Retinal pigment epithelial cell (primary cell): ENCODE measurements at regions not wholly inside any gene's neighbourhood (a gene's known extent, or its start where the extent isn't known, plus 50 kb on each side); places are given as distances from the start of the nearest gene placed in this dataset.

ENCODE experiments used
- DNase-seq: peaks from one replicate; pipeline ENCODE4 v3.0.0-alpha.2; 2010; ENCODE audit warnings: low read depth
- H3K4me3 ChIP-seq: 2 replicates; pipeline ENCODE4 v1.5.1; 2011; ENCODE audit warnings: mild to moderate bottlenecking, low read length, control low read depth, moderate library complexity
- TF ChIP-seq, protein P1 (sequence below): conservative IDR thresholded peaks from 2 replicates; pipeline ENCODE4 v1.5.1; 2011; ENCODE audit warnings: low read depth, low read length, control low read depth, inconsistent platforms

- no peak for DNase-seq
Measured at GRCh38 chr10:108254089-108254488, 1089.6 kb upstream of the SORCS1 start.

GRCh38 chr10:108252771-108253170 lies 1088.3 kb upstream of the SORCS1 start:
- TF ChIP-seq, protein P1, sequence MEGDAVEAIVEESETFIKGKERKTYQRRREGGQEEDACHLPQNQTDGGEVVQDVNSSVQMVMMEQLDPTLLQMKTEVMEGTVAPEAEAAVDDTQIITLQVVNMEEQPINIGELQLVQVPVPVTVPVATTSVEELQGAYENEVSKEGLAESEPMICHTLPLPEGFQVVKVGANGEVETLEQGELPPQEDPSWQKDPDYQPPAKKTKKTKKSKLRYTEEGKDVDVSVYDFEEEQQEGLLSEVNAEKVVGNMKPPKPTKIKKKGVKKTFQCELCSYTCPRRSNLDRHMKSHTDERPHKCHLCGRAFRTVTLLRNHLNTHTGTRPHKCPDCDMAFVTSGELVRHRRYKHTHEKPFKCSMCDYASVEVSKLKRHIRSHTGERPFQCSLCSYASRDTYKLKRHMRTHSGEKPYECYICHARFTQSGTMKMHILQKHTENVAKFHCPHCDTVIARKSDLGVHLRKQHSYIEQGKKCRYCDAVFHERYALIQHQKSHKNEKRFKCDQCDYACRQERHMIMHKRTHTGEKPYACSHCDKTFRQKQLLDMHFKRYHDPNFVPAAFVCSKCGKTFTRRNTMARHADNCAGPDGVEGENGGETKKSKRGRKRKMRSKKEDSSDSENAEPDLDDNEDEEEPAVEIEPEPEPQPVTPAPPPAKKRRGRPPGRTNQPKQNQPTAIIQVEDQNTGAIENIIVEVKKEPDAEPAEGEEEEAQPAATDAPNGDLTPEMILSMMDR = no peak
- H3K4me3 ChIP-seq = no peak overlapping the region
- no peak for DNase-seq

More at GRCh38 chr10:108254089-108254488, 1089.6 kb upstream of the SORCS1 start:
- no peak overlapping the region for H3K4me3 ChIP-seq
- TF ChIP-seq, protein P1 = no peak

- TF ChIP-seq, protein P1 = no peak
- no peak for DNase-seq
- no peak overlapping the region for H3K4me3 ChIP-seq
Measured at GRCh38 chr10:108250936-108251620, 1086.6 kb upstream of the SORCS1 start.

GRCh38 chr10:108249940-108250339 lies 1085.4 kb upstream of the SORCS1 start:
- H3K4me3 ChIP-seq = no peak overlapping the region
- TF ChIP-seq, protein P1 = peak; percentile 19
- no peak for DNase-seq

GRCh38 chr10:108244443-108245228 lies 1080.1 kb upstream of the SORCS1 start:
- no peak overlapping the region for H3K4me3 ChIP-seq
- TF ChIP-seq, protein P1 = no peak
- DNase-seq = no peak

DNA sequence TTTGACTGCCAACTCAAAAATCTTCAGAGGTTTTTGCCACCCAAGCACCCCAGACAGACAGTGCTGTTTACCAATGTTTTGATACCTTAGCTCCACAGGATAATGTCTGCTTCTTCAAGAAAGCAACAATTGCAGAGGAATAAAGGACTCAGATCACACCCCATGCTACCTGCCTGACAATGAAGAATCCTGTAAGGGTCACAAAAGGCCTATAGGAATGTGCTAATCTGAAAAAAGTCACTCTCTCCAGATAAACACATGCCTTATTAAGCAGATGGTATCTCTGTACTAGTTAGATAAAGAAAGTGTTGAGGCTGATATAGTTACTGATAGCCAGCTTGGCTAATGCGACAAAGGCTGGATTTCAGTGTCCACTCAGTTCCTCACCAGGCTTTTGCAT lies 1076.7 kb upstream of the SORCS1 start:
- no peak overlapping the region for H3K4me3 ChIP-seq
- TF ChIP-seq, protein P1 = no peak
- no peak for DNase-seq
